C4-2B (cell line): ENCODE measurements at regions not wholly inside any gene's neighbourhood (a gene's known extent, or its start where the extent isn't known, plus 50 kb on each side); places are given as distances from the start of the nearest gene placed in this dataset.
"Not testable (repeated sequence)": the region's sequence is repeated elsewhere in the genome, so short reads cannot be mapped to it uniquely, and the experiment has no call there.

Experiments used
- H3K27ac ChIP-seq: fragments of 450-650 bp; 2 replicates; pipeline ENCODE4 v1.5.1; 2017
- ZFX ChIP-seq: fragments of 450-650 bp; IDR thresholded peaks from 2 replicates; pipeline ENCODE4 v1.6.1; 2017
- TF ChIP-seq, protein P1 (sequence below): fragments of 450-650 bp; conservative IDR thresholded peaks from 2 replicates; pipeline ENCODE4 v1.5.1; 2017; ENCODE audit warnings: mild to moderate bottlenecking

DNA sequence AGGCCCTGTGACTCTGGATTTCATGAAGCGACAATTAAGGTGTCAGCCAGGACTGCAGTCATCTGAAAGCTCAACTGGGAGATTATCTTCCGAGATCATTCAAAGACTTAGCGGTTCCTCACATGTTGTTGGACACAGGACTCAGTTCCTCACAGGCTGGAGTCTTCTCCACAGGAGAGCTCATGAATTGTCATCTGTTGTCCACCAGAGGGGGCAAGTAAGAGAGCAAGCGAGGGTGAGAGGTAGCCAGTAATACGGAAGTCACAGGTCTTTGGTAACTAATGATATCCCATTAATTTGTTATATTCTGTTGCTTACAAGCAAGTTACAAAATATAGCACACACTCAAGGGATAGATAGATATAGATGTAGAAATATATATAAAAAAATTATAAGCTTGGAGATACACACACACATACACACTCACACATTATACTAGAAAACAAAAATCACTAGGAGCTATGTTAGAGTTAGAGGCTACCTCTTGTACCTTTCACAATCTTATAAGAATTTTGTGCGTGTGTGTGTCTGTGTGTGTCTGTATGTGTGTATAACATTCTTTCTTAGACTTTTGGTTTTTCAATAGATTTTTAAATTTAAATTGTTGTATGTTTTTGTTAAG lies 1695.3 kb downstream of the BRINP3 start:
- TF ChIP-seq, protein P1, sequence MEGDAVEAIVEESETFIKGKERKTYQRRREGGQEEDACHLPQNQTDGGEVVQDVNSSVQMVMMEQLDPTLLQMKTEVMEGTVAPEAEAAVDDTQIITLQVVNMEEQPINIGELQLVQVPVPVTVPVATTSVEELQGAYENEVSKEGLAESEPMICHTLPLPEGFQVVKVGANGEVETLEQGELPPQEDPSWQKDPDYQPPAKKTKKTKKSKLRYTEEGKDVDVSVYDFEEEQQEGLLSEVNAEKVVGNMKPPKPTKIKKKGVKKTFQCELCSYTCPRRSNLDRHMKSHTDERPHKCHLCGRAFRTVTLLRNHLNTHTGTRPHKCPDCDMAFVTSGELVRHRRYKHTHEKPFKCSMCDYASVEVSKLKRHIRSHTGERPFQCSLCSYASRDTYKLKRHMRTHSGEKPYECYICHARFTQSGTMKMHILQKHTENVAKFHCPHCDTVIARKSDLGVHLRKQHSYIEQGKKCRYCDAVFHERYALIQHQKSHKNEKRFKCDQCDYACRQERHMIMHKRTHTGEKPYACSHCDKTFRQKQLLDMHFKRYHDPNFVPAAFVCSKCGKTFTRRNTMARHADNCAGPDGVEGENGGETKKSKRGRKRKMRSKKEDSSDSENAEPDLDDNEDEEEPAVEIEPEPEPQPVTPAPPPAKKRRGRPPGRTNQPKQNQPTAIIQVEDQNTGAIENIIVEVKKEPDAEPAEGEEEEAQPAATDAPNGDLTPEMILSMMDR, result peak; percentile 84
- no peak for TF ChIP-seq ZFX
- no peak overlapping the region for H3K27ac ChIP-seq

DNA sequence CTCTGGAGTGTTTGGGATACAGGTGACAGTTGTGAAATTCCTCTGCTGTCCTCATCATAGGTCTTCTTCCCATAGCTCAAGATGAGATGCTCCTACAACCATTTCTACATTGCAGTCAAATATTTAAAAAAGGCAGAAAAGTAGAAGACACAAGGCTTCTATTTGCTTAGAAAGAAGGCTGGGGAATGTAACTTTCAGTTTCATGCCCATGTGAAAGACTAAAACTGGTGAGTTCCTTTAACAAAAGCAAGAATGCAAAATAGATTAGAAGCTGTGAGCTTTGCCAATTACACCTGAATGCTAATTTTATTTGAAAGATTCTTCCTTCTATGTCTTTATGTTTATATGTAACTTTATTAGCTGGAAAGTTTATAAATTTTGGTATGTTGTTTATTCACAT lies 1682.7 kb downstream of the BRINP3 start:
- no peak overlapping the region for H3K27ac ChIP-seq
- TF ChIP-seq ZFX, result no peak
- TF ChIP-seq, protein P1, result no peak

DNA sequence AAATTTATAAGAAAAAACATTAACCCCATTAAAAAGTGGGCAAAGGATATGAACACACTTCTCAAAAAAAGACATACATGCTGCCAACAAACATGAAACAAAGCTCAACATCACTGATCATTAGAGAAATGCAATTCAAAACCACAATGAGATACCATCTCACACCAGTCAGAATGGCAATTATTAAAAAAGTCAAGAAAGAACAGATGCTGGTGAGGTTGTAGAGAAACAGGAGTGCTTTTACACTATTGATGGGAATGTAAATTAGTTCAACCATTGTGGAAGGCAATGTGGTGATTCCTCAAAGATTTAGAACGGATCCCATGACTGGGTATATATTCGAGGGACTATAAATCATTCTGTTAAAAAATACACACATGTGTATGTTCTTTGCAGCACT lies 1665.5 kb downstream of the BRINP3 start:
- not testable (repeated sequence) for H3K27ac ChIP-seq

DNA sequence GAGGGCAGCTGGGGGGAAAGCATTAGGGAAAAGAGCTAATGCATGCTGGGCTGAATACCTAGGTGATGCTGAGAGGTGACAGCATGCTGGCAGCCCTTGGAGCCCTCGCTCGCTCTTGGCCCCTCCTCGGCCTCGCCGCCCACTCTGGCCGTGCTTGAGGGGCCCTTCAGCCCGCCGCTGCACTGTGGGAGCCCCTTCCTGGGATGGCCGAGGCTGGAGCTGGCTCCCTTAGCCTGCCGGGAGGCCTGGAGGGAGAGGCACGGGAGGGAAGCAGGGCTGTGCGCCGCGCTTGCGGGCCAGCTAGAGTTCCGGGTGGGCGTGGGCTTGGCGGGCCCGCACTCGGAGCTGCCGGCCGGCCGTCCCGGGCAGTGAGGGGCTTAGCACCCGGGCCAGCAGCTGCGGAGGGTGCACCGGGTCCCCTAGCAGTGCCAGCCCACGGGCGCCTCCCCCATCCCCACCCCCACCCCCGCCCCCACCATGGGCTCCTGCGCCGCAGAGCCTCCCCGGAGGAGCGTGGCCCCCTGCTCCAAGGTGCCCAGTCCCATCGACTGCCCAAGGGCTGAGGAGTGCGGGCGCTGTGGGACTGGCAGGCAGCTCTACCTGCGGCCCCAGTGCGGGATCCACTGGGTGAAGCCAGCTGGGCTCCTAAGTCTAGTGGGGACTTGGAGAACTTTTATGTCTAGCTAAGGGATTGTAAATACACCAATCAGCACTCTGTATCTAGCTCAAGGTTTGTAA lies 1664.7 kb downstream of the BRINP3 start:
- not testable (repeated sequence) for H3K27ac ChIP-seq

DNA sequence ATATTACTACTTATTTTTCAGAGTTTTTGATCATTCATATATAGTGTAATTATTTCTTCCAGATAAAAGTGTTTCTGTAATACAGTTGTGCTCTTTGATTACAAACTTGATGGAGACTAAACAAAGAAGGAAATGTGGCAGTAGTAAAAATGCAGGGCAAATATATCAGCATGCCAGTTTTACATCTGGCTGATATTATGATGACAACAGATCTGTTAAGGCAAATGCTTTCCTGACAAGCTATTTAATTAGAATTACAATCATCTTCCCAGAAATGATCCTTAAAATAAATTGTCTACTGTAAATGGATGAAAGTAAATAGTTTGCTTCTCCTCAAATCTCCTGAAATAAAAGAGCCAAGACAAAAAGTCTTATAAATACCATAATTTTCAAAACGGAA lies 1659.8 kb downstream of the BRINP3 start:
- no peak overlapping the region for H3K27ac ChIP-seq
- TF ChIP-seq ZFX, result no peak
- TF ChIP-seq, protein P1, result no peak

DNA sequence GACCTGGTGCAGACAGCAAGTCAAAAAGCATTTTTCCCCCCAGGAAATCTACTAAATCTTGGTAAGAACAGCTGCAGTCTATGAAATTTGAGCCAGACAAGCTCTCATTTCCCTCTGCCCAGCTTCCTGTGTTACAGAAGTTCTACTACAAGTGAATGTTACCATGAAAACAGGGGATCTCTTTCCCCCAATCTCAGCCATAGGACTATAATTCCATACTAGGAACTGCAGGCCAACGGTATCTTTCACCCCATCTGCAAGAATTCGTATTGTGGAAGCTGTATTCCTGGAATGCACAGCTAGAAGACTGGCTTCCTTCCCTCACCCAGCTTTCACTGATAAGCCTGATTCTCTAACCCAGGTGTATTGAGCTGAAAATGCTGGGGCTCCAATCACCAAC lies 1655.4 kb downstream of the BRINP3 start:
- no peak overlapping the region for H3K27ac ChIP-seq
- TF ChIP-seq, protein P1, result no peak

DNA sequence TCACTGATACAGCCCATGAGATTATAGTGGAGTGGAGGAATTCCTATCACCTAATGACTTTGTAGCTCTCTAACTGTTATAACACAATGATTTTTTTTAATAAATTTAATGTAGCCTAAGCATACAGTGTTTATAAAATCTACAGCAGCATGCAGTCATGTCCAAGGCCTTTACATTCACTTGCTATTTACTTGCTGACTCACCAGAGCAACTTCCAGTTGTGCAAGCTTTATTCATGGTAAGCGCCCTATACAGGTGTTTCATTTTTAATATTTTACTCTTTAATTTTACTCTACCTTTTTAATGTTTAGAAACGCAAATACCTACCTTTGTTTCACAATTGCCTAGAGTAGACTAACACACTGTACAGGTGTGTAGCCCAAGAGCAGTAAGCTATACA lies 1652.2 kb downstream of the BRINP3 start:
- H3K27ac ChIP-seq, result no peak overlapping the region
- TF ChIP-seq, protein P1, result no peak
- no peak for TF ChIP-seq ZFX

DNA sequence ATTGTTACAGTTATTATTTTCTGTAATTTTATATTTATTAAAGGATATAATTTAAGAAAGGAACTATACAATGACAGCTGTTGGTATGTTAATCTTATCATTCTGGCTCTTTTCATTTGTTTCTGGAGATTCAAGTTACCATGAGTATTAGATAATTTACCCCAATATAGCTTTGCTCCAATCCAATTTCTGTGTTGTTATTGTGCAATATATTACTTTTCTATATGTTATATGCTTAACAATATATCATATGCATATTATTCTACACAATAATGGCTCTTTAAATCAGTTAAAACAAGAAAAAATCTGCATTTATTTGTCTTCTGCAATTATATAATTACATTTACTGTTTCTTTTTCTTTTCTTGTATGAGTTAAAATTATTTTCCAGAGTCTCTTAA lies 1650.9 kb downstream of the BRINP3 start:
- TF ChIP-seq, protein P1, result no peak
- H3K27ac ChIP-seq, result no peak overlapping the region
